Limb (tissue), 2 donors: ENCODE measurements at regions not wholly inside any gene's neighbourhood (a gene's known extent, or its start where the extent isn't known, plus 50 kb on each side); places are given as distances from the start of the nearest gene placed in this dataset.
"Not testable (repeated sequence)": the region's sequence is repeated elsewhere in the genome, so short reads cannot be mapped to it uniquely, and the experiment has no call there.

Source experiments
- DNase-seq, 2 donors: peaks; one replicate each; pipeline ENCODE4 v3.0.0-alpha.2; 2016; ENCODE audit errors: extremely low spot score in 2 of 2

GRCh38 chr1:94675373-94675772 lies 133.8 kb upstream of the F3 start:
- DNase-seq = no peak

DNA sequence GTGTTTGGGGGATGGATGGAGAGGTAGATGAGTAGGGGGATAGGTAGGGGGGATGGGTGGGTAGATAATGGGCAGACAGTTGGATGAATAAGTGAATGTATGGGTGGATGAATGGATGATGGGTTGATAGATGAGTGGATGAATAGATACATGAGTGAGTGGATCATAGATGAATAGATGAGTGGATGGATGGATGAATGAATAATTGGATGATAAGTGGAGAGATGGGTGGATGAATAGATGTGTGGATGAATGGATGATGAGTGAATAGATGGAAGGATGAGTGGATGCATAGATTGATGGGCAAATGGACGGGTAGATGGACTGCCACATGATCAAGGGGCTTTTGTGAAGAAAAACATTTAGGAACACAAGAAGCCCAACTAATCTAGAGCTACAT lies 133.3 kb upstream of the F3 start:
- DNase-seq = no peak

- no peak for DNase-seq
These were observed 131.4 kb upstream of the F3 start for GRCh38 chr1:94672934-94673333.

DNA sequence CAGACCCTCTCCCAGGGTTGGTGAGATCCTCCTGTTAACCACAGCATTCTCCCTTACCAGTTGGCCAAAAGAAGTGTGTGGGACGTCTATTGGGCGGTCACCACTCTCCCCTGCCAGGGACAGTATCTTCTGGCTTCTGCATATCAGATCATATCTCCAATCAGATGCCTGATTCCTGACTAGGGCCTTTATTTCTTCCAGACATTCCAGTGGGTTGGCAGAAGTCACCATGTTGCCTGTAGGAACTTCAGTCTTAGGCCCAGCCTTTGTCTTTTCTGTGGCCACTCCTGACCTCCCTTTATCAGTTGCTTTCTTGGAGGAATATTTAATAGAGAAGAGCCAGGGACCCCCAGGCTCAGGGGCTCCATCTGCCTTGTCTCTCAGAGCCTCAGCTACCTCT lies 130.4 kb upstream of the F3 start:
- DNase-seq = no peak

DNA sequence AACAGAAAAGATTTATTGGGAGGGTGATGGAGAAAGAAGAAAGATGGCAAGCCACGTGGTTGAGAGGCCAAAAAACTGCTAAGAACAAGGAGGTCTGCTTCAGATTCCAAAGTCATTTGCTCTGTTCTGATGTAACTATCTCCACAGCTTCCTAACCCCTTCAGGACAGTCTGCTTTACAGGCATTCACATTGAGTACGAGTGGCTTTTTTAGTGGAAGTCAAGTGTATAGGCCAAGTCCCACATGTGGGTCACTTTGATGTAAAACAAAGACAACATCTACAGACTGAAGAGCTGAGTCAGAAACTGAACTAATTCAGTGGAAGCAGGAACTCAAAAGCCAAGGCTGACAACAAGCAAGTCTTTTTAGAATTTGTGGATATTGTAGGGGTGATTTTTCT lies 128.7 kb upstream of the F3 start:
- DNase-seq = no peak

DNA sequence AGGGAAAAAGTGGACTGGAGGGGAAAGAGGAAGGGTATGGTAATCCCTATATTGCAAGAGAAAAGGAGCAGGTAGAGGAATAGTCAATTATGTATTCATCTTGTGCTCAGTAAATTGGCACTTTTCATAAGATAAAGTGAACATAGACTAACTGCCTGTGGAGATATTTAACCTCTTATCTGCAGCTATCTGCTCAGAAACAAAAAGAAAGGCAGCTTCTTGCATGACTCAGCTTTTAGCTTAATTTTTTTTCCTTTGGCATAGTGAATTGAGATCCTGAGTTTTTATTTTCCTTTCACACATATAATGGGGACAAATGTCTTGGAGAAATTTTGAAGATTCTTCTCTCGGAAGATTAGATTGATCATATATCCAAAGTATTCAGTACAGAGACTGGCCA lies 127.6 kb upstream of the F3 start:
- DNase-seq = no peak

GRCh38 chr1:94668528-94668927 lies 127.0 kb upstream of the F3 start:
- no peak for DNase-seq

DNA sequence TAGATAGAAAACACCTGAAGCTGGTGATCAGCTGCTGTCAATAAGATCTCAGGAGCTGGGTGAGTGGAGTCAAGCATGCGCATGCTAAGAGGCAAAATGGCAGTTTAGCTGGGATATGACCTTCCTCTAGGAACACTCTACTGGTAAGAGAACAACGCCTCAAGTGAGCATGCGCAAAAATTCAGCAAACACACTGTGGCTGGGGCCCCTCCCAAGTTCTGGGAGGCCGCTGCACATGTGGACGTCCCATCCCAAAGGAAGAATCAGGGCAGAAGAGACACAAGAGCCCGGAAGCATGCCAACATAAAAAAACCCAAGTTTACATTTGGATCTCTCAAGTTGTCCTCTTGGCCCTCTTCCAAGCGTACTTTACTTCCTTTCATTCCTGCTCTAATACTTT lies 126.3 kb upstream of the F3 start:
- no peak for DNase-seq

- no peak for DNase-seq
These were observed 125.2 kb upstream of the F3 start for GRCh38 chr1:94666797-94667196.

- DNase-seq = no peak
These were observed 119.9 kb upstream of the F3 start for GRCh38 chr1:94661431-94661932.

DNA sequence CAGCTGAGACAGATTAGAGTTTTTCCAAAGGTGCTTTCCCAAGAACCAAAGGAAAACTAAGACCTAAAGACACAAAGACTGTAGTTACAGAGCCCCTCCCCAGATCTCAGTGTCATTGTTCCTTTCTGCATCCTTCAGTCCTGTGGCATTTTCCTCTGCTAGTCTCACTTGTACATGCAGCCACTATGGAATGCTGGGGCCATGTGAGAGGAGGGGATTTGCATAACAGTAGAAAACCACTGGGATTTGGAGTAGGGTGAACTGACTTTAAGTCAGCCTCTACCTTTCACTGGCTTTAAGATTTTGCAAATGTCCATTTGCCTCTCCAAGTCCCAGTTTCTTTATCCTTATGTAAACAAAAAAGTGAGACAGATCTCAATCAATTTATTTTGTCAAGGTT lies 119.4 kb upstream of the F3 start:
- no peak for DNase-seq

DNA sequence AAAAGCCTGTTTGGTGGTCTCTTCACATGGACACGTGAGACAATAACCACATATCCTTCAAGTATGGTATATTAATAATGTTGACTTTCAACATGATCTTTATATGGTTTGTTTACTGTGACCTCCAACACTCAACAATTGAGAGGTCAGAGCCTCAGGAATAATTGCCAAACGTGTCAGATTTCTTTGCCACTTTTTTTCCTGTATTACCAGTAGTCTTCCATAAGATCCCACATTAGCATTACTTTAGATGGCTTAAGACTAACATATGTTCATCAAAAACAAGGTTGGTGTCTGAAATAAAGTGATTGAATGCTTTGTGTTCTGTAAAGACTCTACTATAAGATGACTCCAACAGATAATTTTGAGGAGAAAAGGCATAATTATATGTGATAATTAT lies 118.7 kb upstream of the F3 start:
- no peak for DNase-seq

DNA sequence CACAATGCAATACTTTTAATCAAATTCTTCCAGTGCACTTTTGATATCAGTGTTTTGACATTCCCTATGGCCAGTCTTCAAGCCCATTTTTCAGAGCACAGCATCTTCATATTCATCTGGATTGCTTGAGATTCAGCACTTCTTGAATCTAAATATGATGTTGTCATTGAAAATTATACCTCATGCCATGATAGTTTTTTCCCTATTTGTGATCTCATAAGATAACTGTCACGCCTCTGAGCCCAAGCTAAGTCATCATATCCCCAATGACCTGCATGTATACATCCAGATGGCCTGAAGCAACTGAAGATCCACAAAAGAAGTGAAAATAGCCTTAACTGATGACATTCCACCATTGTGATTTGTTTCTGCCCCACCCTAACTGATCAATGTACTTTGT lies 117.6 kb upstream of the F3 start:
- not testable (repeated sequence) for DNase-seq

GRCh38 chr1:94658221-94658620 lies 116.7 kb upstream of the F3 start:
- no peak for DNase-seq

DNA sequence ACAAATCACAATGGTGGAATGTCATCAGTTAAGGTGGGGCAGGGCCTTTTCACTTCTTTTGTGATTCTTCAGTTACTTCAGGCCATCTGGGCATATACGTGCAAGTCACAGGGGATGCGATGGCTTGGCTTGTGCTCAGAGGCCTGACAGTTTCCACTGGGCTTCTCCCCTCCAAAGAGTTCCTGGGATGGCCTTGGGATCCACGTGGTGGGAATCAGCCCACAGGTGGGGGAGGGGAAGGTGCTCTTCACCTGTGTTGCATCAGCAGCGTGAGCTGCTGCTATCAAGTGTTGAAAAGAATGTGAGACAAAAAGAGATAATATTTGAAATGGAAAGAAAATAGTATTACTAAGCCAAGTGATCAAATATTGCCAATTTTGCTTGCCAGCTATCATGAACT lies 116.2 kb upstream of the F3 start:
- not testable (repeated sequence) for DNase-seq

DNA sequence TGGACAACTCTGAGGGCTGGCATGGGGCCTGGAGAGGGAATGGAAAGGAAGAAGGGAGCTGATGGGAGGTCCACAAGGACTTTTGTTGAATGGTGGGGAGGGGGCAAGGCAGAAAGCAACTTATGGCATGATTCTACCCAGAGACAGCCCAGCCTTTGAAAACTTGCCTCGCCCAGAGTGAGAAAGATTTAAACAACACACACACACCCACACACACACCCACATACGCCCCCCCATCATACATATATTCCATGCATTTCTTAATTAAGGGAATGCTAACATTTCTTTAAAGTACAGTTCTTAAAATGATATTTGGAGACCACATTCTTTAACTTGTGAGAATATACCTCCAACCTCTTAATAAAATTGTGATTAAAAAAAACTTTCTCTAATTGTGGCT lies 115.4 kb upstream of the F3 start:
- no peak for DNase-seq

GRCh38 chr1:94654919-94655318 lies 113.4 kb upstream of the F3 start:
- no peak for DNase-seq

DNA sequence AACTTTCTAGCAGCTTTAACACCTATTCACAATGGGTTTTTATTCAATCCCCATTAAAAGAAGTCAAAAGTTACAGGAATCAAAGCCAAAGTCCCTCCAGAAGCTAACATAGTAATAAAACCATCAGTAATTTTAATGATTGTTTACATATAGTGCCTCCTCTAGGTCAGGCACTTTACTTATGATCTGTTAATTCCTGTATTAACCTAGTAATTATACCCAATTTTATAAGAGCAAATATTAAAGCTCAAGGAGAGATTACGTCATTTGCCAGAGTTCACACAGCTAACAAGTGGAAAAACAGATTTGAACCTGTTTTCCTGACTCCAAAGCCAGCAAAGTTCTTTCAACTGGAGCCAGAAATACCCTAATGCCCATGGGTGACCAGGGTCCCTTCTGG lies 112.9 kb upstream of the F3 start:
- no peak for DNase-seq

GRCh38 chr1:94654031-94654430 lies 112.5 kb upstream of the F3 start:
- DNase-seq = no peak

DNA sequence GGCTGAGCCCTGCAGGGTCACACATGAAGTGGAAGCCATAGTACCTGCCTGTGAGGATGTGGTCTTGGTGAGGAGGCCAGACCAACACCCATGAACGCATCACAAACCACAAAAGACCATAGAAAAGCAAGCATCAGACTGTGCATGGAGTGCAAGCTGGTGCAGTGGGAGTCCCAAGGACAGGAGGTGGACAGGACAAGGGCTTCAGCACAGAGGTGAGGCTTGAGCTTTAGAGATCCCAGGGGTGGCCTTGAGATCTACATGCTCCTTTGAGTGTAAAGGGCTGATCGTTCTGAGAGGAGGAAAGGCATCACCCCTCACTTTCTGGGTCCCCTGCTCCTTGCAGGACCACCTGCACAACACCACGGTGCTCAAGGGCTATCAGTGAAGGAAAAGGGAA lies 111.9 kb upstream of the F3 start:
- no peak for DNase-seq

- no peak for DNase-seq
These were observed 109.5 kb upstream of the F3 start for GRCh38 chr1:94651076-94651475.

DNA sequence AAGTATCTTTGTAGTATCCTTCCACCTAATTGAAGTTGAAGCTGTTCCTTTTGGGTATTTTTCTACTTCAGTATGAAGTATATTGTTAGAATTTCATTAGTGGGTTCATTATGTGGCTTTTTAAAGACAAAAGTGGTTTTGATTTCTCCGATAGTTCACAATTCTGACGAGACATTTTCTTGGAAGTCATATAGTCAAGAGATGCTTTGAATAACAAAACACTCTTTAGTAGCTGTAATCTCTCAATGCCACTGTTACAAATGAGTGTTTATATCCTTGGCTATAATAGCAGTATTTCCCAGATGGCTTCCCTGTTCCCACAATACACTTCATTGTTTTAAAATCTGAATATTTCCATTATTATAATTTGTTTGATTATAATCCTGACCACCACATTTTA lies 108.7 kb upstream of the F3 start:
- no peak for DNase-seq

DNA sequence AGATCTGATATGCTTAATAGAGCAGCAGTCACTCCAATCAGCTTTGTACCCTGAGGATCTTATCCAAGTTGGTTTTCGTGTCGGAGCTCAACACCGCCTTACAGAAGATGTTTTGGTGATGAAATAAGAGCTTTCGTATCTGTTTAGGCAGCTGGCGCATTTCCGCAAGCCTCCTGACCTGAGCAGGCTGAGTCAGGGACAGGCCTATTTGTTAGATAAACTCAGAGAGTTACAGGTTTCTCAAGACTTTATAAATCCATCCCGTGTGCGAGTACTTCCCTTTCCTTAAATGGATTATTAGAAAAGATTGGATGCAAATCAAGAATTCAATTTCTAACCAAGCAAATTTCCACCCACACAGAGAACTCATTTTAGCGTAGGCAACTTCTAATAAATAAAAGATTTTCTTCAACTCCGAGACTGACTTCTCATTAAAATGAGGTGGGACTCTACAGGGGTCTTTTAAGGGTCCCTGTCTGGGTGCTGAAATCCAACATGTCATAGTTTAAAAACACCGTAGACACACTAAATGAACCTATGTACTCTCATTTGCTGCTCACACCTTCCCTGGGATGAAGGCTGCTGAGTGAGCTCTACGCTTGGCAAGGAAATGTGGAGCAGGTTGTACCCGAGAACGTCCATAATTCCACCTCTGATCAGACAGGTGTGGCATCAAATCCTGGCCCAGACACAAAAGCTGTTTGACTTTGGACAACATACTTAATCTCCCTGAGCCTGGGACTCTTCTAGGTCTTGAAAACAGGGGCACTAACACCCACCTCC lies 106.9 kb upstream of the F3 start:
- no peak for DNase-seq
